ENCODE measurements at regions not wholly inside any gene's neighbourhood (a gene's known extent, or its start where the extent isn't known, plus 50 kb on each side); places are given as distances from the start of the nearest gene placed in this dataset.
"Not testable (repeated sequence)": the region's sequence is repeated elsewhere in the genome, so short reads cannot be mapped to it uniquely, and the experiment has no call there.

DNA sequence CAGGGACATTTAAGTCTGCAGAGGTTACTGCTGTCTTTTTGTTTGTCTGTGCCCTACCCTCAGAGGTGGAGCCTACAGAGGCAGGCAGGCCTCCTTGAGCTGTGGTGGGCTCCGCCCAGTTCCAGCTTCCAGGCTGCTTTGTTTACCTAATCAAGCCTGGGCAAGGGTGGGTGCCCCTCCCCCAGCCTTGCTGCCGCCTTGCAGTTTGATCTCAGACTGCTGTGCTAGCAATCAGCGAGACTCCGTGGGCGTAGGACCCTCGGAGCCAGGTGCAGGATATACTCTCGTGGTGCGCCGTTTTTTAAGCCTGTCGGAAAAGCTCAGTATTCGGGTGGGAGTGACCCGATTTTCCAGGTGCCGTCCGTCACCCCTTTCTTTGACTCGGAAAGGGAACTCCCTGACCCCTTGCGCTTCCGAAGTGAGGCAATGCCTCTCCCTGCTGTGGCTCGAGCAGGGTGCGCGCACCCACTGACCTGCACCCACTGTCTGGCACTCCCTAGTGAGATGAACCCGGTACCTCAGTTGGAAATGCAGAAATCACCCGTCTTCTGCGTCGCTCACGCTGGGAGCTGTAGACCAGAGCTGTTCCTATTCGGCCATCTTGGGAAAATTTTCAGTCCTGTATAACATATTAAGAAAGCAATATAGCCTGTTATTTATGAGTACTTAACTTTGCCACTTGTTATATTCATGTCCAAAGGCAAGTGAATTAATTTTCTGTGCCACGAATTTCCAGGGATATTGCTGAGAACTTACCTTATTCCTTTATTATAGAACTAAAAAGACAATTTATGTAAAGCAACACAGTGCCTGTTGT, 485.1 kb upstream of the GRIN3A start:
- TF ChIP-seq SUZ12 (IDR thresholded peaks at IDR 0.05; ENCODE audit: extremely low read depth, insufficient read depth, insufficient read length); ZNF274 (IDR thresholded peaks at IDR 0.05; ENCODE audit: low read depth, low read length): not testable (repeated sequence)
- peak; percentile 18 for TF ChIP-seq YY1 (IDR thresholded peaks at IDR 0.05; ENCODE audit: insufficient read depth, insufficient read length)

All from NT2/D1 (cell line).